GM19193 (cell line): ENCODE measurements at regions not wholly inside any gene's neighbourhood (a gene's known extent, or its start where the extent isn't known, plus 50 kb on each side); places are given as distances from the start of the nearest gene placed in this dataset.

Experiments used
- POLR2A ChIP-seq: IDR thresholded peaks from 4 replicates; pipeline ENCODE4 v1.6.1; 2011; ENCODE audit not compliant: insufficient read depth, insufficient read length; ENCODE audit errors: extremely low read depth

DNA sequence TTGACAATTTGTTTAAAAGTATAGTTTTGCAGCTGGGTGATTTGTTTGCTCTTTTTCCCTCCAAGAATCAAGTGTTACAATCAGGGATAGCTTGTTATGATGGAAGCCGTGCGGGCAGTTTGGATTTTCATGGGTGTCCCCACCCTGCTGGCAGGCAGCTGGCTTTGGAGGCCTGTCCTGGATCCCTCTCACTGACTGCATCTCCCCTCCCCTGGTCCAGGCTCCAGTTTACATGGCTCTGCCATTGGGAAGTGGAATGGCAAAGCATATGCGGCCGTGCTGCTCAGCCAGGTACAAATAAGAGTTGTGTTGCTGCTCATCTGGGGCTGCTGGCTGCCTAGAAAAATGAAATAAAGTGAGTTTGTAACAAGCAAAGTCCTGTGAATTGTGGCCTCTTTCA lies 76.0 kb downstream of the CXCL12 start:
- no peak for TF ChIP-seq POLR2A

DNA sequence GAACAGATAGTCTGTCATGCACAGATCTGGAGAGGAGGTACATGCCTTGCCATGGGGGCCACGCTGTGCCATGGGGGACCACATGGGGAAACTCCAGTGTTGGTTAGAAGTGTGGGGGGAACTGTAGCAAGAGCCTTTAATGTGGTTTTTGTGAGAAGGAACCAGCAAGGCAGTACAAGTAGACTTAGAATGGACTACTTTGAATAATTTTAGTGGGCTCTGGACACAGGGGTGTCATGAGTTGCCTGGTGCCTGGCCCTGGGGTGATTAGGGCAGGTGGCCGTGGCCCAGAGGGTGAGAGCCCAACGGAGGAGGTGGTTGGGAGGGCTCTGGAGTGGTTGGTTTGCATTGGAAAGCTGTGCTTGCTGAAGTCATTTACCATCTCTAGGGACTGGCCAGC lies 77.2 kb downstream of the CXCL12 start:
- TF ChIP-seq POLR2A = no peak

DNA sequence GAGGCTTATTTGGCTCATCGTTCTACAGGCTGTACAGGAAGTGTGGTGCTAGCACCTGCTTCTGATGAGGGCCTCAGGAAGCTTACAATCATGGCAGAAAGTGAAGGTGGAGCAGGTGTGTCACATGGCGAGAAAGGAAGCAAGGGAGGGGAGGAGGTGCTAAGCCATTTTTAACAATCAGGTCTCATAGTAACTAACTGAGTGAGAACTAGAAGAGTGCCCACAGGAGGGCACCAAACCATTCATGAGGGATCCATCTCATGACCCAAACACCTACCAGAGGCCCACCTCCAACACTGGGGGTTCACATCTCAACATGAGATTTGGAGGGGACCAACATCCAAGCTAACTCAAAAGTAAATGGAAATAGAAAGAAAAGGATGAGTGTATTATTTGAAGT lies 78.1 kb downstream of the CXCL12 start:
- no peak for TF ChIP-seq POLR2A

DNA sequence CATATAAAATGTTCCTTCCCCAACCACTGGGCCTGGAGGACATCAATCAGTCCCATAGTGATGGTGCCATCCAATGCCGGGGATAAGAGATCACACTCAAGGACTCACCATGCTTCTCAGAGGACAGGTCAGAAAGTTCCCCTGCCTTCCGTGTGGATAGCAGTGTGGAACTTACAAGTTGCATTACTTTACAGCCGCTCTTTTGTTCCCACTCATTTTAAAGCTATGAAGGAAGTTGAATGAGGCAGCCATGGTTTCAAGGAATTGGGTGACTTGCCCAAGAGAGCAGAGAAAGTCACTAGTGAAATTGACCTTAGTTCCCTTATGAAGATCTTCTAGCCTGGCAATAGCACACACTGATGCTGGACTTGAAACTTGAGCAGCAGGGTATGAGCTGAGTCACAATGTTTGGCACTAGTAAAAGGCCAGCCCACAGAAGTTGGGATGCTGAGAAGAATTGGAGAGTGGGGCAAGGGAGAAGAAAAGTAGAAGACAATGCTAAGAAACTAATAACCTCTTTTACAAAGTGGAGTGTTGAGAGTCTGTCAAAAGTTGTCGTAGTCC lies 78.7 kb downstream of the CXCL12 start:
- no peak for TF ChIP-seq POLR2A

DNA sequence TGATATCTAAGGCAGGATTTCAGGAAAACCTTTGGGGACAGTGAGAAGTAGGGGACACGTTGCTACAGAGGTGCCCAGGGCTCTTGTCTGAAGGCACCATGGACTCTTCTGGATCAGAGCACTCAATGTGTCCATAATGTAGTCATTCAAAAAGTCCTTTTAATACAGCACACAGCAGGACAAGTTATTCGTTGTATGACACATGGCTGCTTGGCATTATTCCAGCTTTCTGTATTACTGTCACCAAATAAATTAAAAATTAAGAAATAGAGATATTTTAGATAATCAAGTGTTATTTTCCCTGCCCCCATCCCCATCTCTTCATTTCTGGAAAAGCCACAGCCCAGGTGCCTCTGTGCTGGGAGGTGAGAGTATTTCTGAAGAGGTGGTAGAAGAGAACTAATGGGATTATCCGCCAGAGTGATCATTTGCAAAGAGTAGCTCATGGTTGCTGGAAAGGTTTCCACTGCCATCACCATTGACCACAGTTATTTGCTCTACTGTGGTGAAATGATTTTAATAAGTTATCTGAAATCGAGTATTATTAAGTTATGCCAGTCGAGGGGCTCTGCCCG lies 83.0 kb downstream of the CXCL12 start:
- TF ChIP-seq POLR2A = no peak

DNA sequence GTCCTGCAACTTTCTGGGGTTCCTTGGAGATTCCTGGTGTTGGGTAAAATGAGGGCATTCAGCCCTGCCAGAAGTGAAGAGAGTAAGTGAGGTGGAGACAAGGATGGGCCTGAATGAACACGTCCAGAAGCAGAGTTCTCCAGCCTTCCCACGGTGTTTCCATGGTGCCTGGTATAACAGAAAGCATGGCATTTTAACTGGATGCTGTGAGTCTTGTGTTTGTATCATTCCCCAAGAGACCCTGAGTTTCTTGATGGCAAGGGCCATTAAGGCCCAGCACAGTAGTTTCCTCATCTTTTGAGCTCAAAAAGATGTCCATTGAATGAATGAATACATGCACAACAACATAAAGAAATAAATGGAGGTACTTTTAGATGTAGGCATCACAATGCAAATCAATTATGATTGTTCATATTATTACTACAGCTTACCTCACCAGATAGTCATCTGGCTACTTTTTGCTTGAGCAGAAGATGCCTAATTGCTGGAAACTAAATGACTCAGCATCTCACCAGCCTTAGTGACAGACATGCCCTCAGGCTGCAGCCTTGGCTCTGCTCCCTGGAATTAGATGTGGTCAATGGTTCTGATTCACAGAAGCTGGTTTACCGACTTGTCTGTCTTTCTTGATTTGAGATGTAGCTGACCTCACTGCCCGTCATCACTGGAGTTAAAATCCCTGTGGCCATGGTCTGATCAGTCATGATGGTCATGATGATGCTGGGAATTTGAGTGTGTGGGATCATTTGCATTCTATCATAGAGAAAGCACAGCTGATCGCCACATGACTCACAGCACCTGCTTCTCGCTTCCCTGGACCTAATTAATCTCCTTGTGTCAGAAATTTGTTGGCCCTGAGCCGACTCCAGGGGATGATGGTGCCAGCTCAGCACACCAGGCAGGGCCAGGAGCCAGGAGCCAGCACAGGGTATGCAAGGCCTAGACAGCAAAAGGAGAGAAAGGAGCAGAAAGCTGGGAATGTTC lies 83.9 kb downstream of the CXCL12 start:
- no peak for TF ChIP-seq POLR2A

DNA sequence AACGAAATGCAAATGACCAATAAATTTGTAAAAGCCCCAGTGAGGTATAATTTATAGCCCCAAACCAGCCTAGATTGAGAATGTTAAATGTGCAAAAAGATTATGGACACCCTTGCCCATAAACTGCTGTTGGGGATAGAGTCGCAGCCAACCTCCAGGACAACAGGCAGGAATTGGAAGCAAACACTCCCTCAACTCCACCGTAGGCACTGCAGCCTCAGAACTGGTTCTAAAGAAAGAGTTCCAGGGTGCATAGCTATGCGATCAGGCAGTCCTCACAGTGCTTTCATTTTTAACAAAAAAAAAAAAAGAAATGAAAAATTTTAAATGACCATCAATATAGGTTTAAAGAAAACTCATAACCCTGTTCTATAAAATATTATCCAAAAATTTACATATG lies 86.2 kb downstream of the CXCL12 start:
- no peak for TF ChIP-seq POLR2A

DNA sequence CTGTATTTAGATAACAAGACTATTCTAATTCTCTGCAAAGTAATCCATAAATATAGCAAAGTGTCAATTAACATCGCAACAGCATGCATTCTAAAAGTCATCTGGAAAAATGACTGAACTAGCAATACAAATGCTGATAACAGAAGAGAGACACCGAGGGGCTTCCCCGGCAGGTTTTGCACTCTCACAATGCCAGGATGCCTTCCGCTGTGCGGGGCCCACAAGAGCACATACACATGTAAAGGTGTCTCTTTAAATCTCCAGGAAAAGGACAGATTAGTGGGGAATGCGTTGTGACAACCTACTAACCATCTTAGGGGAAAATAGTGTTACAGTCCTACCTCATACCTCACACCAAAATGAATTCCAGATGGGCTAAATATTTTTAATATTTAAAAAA lies 86.9 kb downstream of the CXCL12 start:
- no peak for TF ChIP-seq POLR2A

DNA sequence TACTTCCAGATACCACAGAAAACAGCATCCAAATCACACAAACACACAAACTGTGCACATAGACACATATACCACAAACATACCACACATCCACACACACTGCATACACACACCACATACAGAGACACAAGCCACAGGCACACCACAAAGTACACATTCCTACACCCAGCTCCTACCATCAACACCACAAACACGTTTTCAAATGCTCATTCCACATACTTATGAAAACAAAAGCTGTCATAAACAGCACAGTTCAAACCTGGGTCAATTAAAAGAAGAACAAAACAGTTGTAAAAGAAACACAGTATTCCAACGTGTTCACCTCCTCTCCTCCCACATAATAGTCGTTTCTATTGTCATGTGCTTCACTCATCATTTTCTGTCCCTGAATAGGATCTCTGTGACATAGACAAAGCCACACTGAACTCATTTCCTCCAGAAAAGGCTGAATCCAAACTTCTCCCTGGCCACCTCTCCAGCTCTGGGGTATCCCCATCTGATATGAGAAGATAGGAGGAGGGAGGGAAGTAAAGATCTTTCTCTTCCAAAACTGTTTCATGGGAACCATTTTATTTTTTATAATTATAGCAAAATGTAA lies 89.2 kb downstream of the CXCL12 start:
- TF ChIP-seq POLR2A = no peak

DNA sequence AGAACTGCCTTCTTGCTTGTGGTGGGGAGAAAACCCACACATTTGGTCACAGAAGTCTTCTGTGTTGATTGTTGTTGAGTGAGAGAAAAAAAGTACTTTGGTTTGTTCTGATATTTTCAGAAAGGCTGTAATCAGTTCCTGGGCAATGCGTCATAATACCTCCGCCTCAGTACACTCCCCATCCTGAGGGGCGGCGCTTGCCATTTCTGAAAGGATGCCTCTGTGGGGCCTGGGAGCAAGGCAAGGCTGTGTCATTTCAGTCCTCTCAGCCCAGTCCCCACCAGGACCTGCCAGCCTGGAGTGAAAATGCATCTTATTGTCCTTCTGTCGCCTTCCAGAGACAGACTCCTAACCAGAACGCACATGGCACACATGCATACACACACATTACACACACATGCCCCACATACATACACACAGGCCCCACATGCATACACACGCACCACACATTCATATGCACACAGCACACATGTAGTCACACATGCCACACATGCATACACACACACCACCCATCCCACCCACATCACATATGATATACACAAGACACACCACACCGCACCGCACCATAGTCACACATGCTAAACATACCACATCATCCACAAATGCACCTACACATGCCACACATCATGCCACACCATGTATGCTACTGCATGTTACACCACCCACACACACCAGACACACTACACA lies 90.0 kb downstream of the CXCL12 start:
- TF ChIP-seq POLR2A = no peak

DNA sequence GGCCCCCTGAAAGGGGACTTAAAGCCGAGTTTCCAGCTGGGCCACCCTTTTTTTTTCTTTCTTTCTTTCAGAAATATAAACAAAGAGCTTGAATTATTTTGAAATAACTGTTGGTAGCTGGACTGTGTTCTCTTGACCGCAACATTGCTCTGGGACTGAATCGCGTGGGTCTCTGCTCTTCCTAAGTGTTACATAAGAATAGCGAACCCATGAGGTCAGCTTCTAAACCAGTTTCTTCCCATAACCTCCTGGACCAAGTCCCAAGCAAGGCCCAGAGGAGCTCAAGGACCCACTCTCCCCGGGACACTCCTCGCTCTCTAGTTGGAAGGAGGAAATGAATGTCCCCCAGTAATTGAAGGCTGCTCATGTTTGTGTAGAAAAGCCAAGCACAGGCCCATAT lies 91.1 kb downstream of the CXCL12 start:
- no peak for TF ChIP-seq POLR2A

DNA sequence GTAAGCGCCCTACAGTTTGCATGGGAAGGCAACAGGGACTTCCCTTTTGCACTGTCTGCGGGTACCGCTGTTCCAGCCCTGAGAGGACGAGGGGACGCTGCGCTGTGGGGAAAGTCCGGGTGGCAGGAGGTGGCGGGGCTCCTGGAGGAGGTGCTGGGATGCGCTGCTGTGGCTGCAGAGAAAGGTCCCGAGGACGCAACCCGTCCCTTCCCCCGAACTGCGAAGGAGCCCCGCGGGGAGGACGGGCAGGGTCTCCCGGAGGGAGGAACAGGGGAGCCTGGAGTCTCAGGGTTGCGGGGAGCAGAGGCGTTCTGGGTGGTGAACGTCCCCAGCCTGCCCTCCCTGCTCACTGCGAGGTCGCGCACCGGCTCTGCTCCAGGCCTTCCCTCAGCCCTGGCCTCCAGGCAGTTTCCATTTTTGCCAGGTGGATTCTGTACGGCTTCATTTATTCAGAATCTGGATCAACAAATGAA lies 91.6 kb downstream of the CXCL12 start:
- no peak for TF ChIP-seq POLR2A

DNA sequence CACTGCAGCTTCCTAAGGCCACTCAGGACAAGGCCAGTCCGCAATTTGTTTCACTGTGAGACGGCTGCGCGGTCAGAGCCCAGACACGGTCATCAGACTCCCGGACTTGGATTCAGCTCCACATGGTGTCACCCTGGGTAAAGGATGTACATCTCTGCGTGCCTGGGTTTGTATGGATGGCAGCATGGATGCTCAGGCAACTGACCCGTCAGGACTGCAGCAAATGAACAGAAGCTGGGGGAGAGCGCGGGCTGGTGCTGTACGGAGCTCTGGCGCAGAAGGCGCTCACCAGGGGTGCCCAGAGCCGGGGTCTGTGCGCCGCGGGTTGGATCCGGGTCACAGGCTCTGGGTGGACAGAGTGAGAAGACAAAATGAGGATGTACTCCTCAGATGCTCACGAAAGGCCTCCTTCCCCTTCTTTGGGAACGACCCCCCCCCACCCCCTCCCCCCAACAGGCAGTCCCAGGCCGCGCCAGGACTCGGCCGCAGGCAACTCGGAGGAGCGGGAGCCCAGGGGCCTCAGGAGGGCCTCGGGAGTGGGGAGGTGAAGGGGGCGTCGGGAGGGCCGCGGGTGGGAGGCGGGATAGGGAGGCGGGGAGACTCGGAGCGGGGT lies 92.4 kb downstream of the CXCL12 start:
- no peak for TF ChIP-seq POLR2A

DNA sequence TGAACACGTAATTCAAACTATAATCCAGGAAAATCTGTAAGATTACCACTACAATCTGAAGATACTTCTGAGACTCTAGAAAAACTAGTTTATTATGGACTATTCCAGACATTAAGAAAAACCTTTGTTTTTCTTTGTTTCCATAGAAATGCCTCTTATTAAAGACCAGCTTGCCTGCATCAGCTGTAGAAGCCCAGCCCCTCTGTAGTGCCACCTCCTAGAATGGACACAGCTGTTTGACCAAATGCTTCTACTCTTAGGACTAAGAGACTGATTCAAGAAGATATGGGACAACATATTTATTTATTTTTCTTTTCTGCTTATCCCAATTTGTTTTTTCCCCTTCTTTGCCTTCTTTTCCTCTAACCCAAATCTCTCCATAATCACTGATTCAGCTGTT lies 93.8 kb downstream of the CXCL12 start:
- TF ChIP-seq POLR2A = no peak

DNA sequence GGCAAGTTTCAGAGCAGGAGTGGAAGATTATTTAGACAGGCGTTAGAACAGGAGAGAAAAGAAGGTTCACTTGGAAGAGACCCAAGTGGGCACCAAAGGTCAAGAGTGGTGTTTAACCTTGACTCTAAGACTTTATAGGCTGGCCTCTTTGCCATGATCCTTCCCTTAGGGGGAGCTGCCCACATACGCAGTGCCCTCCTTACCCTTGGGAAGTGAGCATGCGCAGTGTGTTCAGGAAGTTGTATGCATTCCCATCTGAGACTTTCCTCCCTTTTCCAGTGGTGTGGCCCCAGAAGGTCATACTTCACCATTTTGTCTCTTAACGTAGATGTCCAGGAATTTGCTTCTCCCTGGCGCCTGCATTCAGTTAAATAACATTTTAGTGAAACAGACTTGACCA lies 95.8 kb downstream of the CXCL12 start:
- no peak for TF ChIP-seq POLR2A

DNA sequence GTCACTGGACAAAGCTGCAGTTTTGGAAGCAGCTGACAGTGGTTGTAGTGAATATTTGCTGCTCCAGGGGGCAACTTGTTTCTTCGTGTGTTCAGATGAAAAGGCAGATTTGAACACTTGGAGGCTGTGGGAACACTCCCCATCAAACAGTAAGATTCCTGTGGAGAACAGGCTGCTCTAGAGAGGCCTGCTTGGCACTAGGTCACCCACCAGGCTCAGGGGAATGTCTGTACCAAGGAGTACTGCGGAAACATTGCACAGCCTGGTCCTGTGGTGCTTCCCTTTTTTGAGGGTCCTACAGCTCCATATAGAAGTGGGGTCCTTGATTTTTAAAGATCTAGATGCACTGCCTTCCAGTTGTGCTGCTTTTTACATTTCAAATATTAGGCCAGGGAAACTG lies 97.5 kb downstream of the CXCL12 start:
- TF ChIP-seq POLR2A = no peak
